ENCODE measurements at regions not wholly inside any gene's neighbourhood (a gene's known extent, or its start where the extent isn't known, plus 50 kb on each side); places are given as distances from the start of the nearest gene placed in this dataset.
"Not testable (repeated sequence)": the region's sequence is repeated elsewhere in the genome, so short reads cannot be mapped to it uniquely, and the experiment has no call there.

DNA sequence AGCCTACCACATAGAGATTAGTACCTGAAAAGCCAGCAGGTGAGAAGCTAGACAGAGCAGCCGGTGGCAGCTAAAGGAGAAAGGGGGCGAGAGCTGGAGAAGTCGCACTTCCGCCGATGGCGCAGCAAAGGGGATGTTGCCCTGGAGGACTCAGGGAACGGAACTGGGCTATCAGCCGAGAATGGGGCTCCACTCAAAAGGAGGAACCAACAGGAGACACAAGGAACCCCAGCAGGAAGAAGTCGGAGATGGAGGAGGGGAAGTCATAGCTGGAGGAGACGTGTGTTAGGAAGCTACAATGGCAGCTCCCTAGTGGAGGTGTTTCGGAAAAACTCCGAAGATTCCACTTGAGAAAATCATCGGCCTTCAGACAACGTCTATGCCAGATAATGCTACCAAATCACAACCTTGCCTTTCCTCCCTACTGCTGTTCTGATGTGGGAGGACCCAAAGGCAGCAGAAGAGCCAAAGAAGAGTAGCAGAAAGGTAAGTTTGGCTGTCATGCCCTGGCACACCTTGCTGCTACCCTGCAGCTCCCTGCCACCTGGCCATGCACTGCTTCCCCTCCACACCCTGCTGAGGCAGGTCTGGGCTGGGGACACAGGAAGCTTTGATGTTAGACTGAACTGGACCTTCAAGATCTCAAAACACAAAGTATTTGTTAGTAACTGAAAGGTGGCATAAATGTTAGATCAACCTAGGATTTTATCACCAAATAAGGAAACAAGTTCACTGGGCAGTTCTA lies 127.9 kb downstream of the DLEU7 start:
- intact Hi-C loops (cut with micrococcal nuclease): no loop called here

DNA sequence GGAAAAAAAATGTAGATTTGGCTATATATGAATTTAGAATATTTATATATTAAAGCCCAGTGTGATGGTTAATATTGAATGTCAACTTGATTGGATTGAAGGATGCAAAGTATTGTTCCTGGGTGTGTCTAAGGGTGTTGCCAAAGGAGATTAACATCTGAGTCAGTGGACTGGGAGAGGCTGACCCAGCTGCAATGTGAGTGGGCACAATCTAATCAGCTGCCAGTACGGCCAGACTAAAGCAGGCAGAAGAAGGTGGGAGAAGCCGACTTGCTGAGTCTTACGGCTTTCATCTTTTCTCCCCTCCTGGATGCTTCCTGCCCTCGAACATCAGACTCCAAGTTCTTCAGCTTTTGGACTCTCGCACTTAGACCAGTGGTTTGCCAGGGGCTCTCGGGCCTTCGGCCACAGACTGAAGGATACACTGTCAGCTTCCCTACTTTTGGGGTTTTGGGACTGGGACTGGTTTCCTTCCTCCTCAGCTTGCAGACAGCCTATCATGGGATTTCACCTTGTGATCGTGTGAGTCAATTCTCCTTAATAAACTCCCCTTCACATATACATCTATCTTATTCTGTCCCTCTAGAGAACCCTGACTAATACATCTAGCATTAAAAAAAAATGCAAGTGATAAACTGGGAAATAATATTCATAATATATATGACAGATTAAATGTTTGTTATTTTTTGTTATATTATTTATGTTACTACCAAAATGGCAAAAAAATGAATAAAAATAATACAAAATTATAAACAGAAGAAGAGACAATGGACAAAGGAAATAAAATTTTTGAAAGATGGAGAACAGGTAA lies 122.4 kb downstream of the DLEU7 start:
- intact Hi-C loops (cut with micrococcal nuclease): loop anchor here (2.0 kb wide), 1 partner anchor 44 kb away; no protein-coding TSS in a partner anchor

- intact Hi-C loops (cut with micrococcal nuclease): loop anchor here (2.0 kb wide), 1 partner anchor 43 kb away; no protein-coding TSS in a partner anchor
These were observed 121.9 kb downstream of the DLEU7 start for GRCh38 chr13:50721672-50721992.

GRCh38 chr13:50722440-50723125 lies 120.9 kb downstream of the DLEU7 start:
- intact Hi-C loops (cut with micrococcal nuclease): no loop called here

DNA sequence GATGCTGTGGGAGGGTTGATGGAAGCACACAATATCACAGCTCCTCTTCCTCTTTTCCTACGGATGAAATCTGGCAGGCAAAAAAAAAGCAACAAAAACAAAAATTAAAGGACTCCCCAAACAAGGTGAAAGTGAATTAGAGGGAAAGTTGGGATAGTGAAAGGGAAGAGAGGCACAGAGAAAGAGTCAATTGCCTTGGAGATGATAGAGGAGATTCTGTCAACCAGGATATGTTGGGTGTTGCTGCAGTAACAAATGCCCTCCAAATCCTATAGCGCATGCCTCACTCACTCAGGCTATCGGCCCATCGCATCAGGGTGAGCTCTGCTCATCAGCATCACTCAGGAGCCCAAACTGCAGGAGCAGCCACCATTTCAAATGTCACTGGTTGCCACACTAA lies 119.1 kb downstream of the DLEU7 start:
- intact Hi-C loops (cut with micrococcal nuclease): no loop called here

GRCh38 chr13:50724913-50725312 lies 118.6 kb downstream of the DLEU7 start:
- intact Hi-C loops (cut with micrococcal nuclease): no loop called here

GRCh38 chr13:50726164-50726563 lies 117.3 kb downstream of the DLEU7 start:
- intact Hi-C loops (cut with micrococcal nuclease): no loop called here

DNA sequence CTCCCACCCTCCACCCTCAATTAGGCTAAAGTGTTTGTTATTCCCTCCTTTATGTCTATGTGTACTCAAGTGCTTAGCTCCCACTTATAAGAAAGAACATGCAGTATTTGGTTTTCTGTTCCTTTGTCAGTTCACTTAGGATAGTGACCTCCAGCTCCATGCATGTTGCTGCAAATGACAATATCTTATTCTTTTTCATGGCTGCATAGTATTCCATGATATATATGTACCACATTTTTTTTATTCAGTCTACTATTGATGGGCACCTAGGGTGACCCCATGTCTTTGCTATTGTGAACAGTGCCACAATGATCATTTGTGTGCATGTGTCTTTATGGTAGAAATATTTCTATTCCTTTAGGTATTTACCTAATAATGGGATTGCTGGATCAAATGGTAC lies 114.3 kb downstream of the DLEU7 start:
- intact Hi-C loops (cut with micrococcal nuclease): no loop called here

DNA sequence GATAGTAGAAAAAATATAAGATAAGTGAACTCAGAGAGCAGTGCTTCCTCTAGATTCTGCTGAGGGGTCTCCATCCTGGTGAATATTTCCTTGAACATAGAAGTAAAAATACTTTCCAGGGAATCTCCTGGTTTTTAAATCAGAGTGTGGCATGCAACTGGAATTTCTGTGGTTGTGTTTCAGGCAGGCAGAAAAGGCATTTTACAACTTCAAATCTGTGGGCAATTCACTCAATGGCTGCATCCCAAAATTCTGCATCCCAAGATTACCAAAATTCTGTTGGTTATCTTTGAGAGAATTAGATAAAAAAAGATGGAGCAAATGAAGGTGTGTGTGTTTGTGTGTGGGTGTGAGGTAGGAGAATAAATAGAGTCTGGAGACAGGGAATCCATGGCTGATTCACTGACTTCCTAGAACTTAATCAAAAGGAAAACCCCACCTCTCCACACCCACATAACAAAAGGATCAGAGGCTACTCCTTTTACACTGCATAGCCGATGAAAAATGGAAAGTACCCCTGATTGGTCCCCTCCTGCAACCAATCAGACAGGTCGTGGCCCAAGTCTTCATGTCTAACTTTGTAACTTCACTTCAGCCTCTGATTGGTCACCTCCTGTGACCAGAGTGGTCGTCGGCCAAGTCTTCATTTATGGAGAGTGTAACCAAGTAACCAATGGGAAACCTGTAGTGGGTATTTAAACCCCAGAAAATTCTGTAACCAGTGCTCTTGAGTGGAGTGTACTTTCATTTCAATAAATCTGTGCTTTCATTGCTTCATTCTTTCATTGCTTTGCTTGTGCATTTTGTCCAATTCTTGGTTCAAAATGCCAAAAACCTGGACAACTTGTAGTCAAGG lies 112.8 kb downstream of the DLEU7 start:
- intact Hi-C loops (cut with micrococcal nuclease): no loop called here

GRCh38 chr13:50731400-50731799 lies 112.1 kb downstream of the DLEU7 start:
- intact Hi-C loops (cut with micrococcal nuclease): no loop called here

- intact Hi-C loops (cut with micrococcal nuclease): no loop called here
These were observed 110.8 kb downstream of the DLEU7 start for GRCh38 chr13:50732712-50733111.

GRCh38 chr13:50733392-50733791 lies 110.1 kb downstream of the DLEU7 start:
- intact Hi-C loops (cut with micrococcal nuclease): no loop called here

GRCh38 chr13:50735071-50735470 lies 108.4 kb downstream of the DLEU7 start:
- intact Hi-C loops (cut with micrococcal nuclease): no loop called here

- intact Hi-C loops (cut with micrococcal nuclease): no loop called here
These were observed 103.3 kb downstream of the DLEU7 start for GRCh38 chr13:50740052-50740741.

DNA sequence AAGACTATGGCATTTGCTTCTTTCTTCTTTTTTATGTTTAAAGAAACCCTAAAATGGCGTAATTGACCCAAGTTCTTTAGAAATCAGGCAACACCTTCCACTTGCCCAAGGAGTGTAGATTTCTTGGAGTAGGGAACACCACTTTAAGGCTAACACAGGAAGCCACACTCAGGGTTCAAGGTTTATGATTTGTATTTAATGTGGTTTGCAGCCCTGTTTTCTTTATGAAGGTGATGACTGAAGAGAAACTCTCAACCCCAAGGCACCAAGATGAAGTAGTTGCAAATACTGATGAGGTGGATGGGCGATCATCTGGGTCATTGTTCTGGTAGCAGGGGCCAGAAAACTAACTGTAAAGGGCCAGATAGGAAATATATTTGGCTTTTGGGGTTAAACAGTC lies 101.1 kb downstream of the DLEU7 start:
- intact Hi-C loops (cut with micrococcal nuclease): no loop called here

- intact Hi-C loops (cut with micrococcal nuclease): no loop called here
These were observed 100.5 kb downstream of the DLEU7 start for GRCh38 chr13:50742968-50743367.

DNA sequence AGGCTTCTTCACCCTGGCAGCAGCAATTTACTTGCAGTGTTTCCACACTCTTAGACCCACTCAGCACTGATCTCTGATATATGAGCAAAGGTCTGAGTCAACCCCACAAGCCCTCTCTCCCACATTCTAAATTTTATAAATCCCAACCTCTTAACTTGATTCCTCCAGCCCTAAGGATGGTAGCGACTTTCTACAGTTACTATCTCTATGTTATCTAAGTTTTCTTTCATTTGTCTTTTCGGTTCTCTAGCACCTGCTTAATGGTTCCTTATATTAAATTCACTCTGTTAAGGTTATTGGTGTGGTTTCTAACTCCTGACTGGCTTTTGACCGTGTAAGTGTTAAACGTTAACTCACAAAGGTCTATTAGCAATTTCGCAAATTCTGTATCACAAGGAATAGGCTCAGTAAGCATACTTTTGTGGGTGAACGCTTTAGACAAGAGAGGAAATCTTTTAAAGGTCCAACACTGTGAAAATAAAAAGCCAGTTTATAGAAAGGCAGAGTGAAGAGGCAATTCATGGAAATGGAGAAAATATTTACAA lies 99.3 kb downstream of the DLEU7 start:
- intact Hi-C loops (cut with micrococcal nuclease): no loop called here

- intact Hi-C loops (cut with micrococcal nuclease): no loop called here
These were observed 97.9 kb downstream of the DLEU7 start for GRCh38 chr13:50745542-50746115.

DNA sequence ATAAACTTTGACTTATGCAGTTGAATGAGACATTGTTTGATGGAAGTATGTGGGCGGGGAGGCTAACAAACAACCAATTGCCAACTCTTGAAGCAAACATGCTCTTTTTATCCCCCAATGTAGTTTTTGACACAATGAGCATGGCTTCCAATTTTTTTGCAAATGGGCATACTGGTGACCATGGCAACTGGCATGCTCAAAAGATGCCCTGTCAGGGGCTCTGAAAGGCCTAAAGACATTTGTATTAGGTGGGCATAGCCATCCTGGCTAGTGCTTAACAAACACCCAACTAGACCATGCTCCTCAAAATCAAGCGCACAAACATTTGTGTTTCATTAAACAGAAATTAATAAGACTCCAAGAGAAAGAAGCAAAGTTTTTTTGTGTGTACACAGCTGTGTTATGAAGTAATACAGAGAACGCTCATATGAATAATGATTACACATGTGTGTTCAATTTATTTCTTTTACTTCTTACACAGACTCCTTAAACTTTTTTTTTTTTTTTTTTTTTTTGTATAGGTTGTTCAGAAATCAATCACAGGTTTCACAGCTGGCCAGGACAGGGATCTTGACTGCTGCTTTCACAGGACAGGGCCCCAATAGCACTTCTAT lies 95.6 kb downstream of the DLEU7 start:
- intact Hi-C loops (cut with micrococcal nuclease): no loop called here

- intact Hi-C loops (cut with micrococcal nuclease): not testable (repeated sequence)
These were observed 90.3 kb downstream of the DLEU7 start for GRCh38 chr13:50753221-50753620.

All from T-helper 2 cell treated with Interferon-gamma antibody and Interleukin-4, amounts not matched to agents 100 ng/mL and 5 ng/mL, for 36 hours (primary cell).